A673 (cell line): ENCODE measurements at regions not wholly inside any gene's neighbourhood (a gene's known extent, or its start where the extent isn't known, plus 50 kb on each side); places are given as distances from the start of the nearest gene placed in this dataset.

Source experiments
- EZH2 ChIP-seq: fragments of 200-600 bp; sonication (generic); IDR thresholded peaks from 2 replicates; pipeline ENCODE4 v1.6.1; 2017; ENCODE audit warnings: borderline replicate concordance, low read depth, mild to moderate bottlenecking, mixed read lengths, antibody characterized with exemption, low read length; ENCODE audit not compliant: poor library complexity, severe bottlenecking
- TF ChIP-seq, protein P1 (sequence below): fragments of 300-800, 200-600 bp; sonication (generic); conservative IDR thresholded peaks from 2 replicates; pipeline ENCODE4 v1.5.1; 2017; ENCODE audit warnings: low read depth, mild to moderate bottlenecking, antibody characterized with exemption, low read length, moderate library complexity, mixed read lengths

DNA sequence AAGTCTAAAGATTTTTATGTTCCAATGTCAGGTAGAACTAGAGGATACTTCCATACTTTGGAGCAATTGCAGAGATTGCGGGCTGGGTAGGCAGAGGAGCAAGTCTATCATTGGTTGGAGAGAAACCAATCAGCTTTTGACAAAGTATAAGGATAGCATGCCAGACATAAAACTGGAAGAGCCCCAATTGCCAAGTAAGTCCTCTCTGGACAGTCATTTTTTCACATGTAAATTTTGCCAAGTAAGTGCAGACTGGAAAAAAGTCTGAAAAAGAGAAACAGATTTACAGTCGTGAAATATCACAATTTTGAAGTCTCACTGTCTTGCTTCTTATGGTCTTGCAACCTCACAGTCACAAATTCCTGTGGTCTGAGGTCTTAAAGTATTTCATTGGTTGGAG is 131.4 kb upstream of the C21orf91 start:
- TF ChIP-seq, protein P1, sequence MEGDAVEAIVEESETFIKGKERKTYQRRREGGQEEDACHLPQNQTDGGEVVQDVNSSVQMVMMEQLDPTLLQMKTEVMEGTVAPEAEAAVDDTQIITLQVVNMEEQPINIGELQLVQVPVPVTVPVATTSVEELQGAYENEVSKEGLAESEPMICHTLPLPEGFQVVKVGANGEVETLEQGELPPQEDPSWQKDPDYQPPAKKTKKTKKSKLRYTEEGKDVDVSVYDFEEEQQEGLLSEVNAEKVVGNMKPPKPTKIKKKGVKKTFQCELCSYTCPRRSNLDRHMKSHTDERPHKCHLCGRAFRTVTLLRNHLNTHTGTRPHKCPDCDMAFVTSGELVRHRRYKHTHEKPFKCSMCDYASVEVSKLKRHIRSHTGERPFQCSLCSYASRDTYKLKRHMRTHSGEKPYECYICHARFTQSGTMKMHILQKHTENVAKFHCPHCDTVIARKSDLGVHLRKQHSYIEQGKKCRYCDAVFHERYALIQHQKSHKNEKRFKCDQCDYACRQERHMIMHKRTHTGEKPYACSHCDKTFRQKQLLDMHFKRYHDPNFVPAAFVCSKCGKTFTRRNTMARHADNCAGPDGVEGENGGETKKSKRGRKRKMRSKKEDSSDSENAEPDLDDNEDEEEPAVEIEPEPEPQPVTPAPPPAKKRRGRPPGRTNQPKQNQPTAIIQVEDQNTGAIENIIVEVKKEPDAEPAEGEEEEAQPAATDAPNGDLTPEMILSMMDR = no peak
- no peak for TF ChIP-seq EZH2
